A673 (cell line): ENCODE measurements at regions not wholly inside any gene's neighbourhood (a gene's known extent, or its start where the extent isn't known, plus 50 kb on each side); places are given as distances from the start of the nearest gene placed in this dataset.

Experiments used
- BruUV-seq: library from RNA; stranded (reverse); fragments of 400-500 nt; replicated peaks from 2 replicates; lab custom pipeline; 2021; lab: Mats Ljungman, UMichigan
- CTCF ChIA-PET: fragments of 300-600 bp; sonication (Branson Sonifier 250); formaldehyde crosslinking; loops from one replicate; lab custom pipeline; 2022; ENCODE audit warnings: antibody characterized with exemption; lab: Charles Lee
- POLR2A ChIA-PET: fragments of 300-600 bp; sonication (Branson Sonifier 250); formaldehyde crosslinking; loops from one replicate; lab custom pipeline; 2022; ENCODE audit warnings: antibody characterized with exemption; ENCODE audit not compliant: low non-redundant PET; lab: Charles Lee
- DNase-seq: peaks from one replicate; pipeline ENCODE4 v3.0.0-alpha.2; 2015; ENCODE audit warnings: low spot score
- H3K27ac ChIP-seq: fragments of 200-600 bp; sonication (generic); 2 replicates; pipeline ENCODE4 v1.5.1; 2016; ENCODE audit warnings: mixed run types, low read depth, mild to moderate bottlenecking, mixed read lengths, antibody characterized with exemption, low read length; ENCODE audit not compliant: poor library complexity, severe bottlenecking
- H3K27me3 ChIP-seq: fragments of 200-600 bp; sonication (generic); replicated peaks from 2 replicates; pipeline ENCODE4 v1.6.1; 2017; ENCODE audit warnings: mixed run types, low read depth, mild to moderate bottlenecking, mixed read lengths, antibody characterized with exemption, low read length; ENCODE audit not compliant: insufficient read depth, poor library complexity
- H3K36me3 ChIP-seq: fragments of 200-600 bp; sonication (generic); 2 replicates; pipeline ENCODE4 v1.6.1; 2016; ENCODE audit warnings: mixed run types, mild to moderate bottlenecking, mixed read lengths, antibody characterized with exemption, low read length; ENCODE audit not compliant: insufficient read depth, poor library complexity, severe bottlenecking
- H3K4me1 ChIP-seq: fragments of 200-600 bp; sonication (generic); 2 replicates; pipeline ENCODE4 v1.6.1; 2017; ENCODE audit warnings: mixed run types, mild to moderate bottlenecking, mixed read lengths, antibody characterized with exemption, low read length; ENCODE audit not compliant: insufficient read depth, poor library complexity, severe bottlenecking
- H3K4me3 ChIP-seq: fragments of 200-600 bp; sonication (generic); 2 replicates; pipeline ENCODE4 v1.5.1; 2016; ENCODE audit warnings: low read depth, mixed run types, mild to moderate bottlenecking, mixed read lengths, low read length; ENCODE audit not compliant: poor library complexity, severe bottlenecking
- H3K9me3 ChIP-seq: fragments of 200-600 bp; sonication (generic); 2 replicates; pipeline ENCODE4 v1.6.1; 2016; ENCODE audit warnings: mixed run types, low read depth, mild to moderate bottlenecking, mixed read lengths, antibody characterized with exemption, low read length; ENCODE audit not compliant: poor library complexity, severe bottlenecking
- EZH2 ChIP-seq: fragments of 200-600 bp; sonication (generic); IDR thresholded peaks from 2 replicates; pipeline ENCODE4 v1.6.1; 2017; ENCODE audit warnings: borderline replicate concordance, low read depth, mild to moderate bottlenecking, mixed read lengths, antibody characterized with exemption, low read length; ENCODE audit not compliant: poor library complexity, severe bottlenecking
- intact Hi-C: fragments of 100-400 bp; cut with micrococcal nuclease; formaldehyde crosslinking; loops from one replicate; pipeline ENCODE4 v1.10.0; 2022; ENCODE audit not compliant: unreplicated experiment
- TF ChIP-seq, protein P1 (sequence below): fragments of 300-800, 200-600 bp; sonication (generic); conservative IDR thresholded peaks from 2 replicates; pipeline ENCODE4 v1.5.1; 2017; ENCODE audit warnings: low read depth, mild to moderate bottlenecking, antibody characterized with exemption, low read length, moderate library complexity, mixed read lengths

DNA sequence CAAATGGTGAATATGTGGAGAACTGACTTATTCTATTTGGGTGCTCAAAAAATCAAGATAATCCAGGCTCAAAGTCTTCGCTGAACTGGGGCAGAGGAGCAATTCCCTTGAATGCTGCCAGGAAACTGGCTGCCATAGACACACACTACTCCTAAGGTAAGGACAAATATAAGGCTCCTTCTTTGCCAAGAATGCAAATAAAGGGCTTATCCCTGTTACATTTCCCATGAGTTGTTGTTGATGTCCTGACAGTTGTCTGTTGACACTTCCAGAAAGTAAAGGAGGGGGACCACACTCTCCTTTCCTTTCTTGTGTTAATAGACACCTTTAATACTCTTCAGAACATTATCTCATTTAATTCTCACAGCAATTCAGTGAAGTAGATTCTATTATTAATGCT is 212.2 kb upstream of the PTBP2 start:
- Histone ChIP-seq H3K27me3 (no peaks in the 10 kb centered on the region), H3K4me3 (no peak overlapping the region), H3K4me1 (no peaks in the 10 kb centered on the region), H3K9me3 (no peaks in the 10 kb centered on the region), H3K36me3 (no peaks in the 10 kb centered on the region), H3K27ac (no peak overlapping the region)
- no TSS peak for BruUV-seq
- intact Hi-C loops = no loop called here
- POLR2A ChIA-PET = no interaction called here
- TF ChIP-seq, protein P1, sequence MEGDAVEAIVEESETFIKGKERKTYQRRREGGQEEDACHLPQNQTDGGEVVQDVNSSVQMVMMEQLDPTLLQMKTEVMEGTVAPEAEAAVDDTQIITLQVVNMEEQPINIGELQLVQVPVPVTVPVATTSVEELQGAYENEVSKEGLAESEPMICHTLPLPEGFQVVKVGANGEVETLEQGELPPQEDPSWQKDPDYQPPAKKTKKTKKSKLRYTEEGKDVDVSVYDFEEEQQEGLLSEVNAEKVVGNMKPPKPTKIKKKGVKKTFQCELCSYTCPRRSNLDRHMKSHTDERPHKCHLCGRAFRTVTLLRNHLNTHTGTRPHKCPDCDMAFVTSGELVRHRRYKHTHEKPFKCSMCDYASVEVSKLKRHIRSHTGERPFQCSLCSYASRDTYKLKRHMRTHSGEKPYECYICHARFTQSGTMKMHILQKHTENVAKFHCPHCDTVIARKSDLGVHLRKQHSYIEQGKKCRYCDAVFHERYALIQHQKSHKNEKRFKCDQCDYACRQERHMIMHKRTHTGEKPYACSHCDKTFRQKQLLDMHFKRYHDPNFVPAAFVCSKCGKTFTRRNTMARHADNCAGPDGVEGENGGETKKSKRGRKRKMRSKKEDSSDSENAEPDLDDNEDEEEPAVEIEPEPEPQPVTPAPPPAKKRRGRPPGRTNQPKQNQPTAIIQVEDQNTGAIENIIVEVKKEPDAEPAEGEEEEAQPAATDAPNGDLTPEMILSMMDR = no peak
- TF ChIP-seq EZH2 = no peak
- CTCF ChIA-PET = no interaction called here
- no peak for DNase-seq

DNA sequence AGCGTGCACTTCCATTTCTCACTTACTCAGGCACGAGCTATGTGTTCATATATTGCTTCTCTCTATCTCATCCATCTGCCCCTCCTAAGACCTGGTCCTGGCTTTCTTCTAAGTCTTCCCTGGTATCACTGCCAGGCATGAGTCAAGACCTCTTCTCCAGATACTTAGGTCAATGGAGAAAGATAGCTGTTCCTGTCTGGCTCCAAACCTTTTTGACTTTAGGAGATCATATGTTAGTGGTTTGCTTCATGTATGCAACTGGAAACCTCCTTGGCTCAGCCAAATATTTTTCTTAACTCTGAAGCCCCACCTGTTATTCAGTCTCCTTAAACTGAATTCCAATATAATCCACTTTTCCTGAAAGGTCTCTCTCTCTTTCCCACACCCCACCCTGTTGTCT is 211.6 kb upstream of the PTBP2 start:
- POLR2A ChIA-PET = no interaction called here
- no peaks in the 10 kb centered on the region for H3K9me3 ChIP-seq
- CTCF ChIA-PET = no interaction called here
- BruUV-seq = no TSS peak
- H3K27me3 ChIP-seq = no peaks in the 10 kb centered on the region
- H3K27ac ChIP-seq = no peak overlapping the region
- intact Hi-C loops = no loop called here
- H3K4me1 ChIP-seq = no peaks in the 10 kb centered on the region
- no peak for TF ChIP-seq EZH2
- TF ChIP-seq, protein P1 = no peak
- H3K4me3 ChIP-seq = no peak overlapping the region
- H3K36me3 ChIP-seq = no peaks in the 10 kb centered on the region
- DNase-seq = no peak

DNA sequence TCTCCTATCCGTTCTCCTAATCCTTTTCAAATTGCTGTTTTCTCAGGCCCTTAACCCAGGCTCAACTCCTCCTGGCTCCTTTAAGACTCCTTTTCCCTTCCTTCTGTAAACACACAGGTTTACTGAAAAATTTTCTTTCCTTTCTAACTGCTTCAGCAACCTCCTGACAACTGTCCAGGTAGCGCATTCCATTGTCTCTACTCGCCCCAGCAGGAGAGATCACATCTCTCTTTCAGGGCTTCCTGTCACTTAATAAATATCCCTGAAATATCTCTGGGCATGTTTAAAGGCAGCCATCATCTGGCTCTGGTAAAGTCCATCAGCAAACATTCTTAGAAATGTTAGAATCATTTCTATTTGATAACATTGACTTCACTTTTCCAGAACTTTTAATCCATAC is 211.2 kb upstream of the PTBP2 start:
- Histone ChIP-seq H3K27ac (no peak overlapping the region), H3K27me3 (no peaks in the 10 kb centered on the region), H3K4me1 (no peaks in the 10 kb centered on the region), H3K4me3 (no peak overlapping the region), H3K9me3 (no peaks in the 10 kb centered on the region), H3K36me3 (no peaks in the 10 kb centered on the region)
- intact Hi-C loops = no loop called here
- BruUV-seq = no TSS peak
- no peak for TF ChIP-seq EZH2
- TF ChIP-seq, protein P1 = no peak
- DNase-seq = no peak
- CTCF ChIA-PET = no interaction called here
- POLR2A ChIA-PET = no interaction called here

DNA sequence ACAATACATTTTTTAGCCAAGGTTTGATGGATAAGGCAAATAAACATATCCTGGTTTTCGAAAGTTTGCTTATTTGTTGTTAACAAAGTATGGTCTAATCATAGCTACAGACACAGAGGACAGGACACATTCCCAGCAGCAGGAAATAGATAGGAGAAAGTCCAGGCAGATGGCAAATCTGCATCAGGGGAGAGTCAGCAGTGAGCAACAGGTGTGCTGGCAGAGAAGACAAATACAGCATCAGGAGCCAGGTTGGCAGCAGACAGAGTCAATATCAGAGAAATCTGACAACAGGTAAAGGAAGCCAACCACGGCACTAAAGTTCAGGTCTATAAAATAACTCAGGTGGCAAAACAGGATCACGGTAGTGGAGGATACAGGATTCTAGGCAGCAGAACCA is 210.7 kb upstream of the PTBP2 start:
- no TSS peak for BruUV-seq
- H3K27me3 ChIP-seq = no peaks in the 10 kb centered on the region
- intact Hi-C loops = no loop called here
- DNase-seq = no peak
- H3K36me3 ChIP-seq = no peaks in the 10 kb centered on the region
- TF ChIP-seq, protein P1 = no peak
- no peak for TF ChIP-seq EZH2
- ChIA-PET CTCF (no interaction called here), POLR2A (no interaction called here)
- no peak overlapping the region for H3K27ac ChIP-seq
- no peak overlapping the region for H3K4me3 ChIP-seq
- H3K4me1 ChIP-seq = no peaks in the 10 kb centered on the region
- no peaks in the 10 kb centered on the region for H3K9me3 ChIP-seq
